CD4-positive, alpha-beta T cell treated with Interleukin-21 for 1 hour (primary cell): ENCODE measurements at regions not wholly inside any gene's neighbourhood (a gene's known extent, or its start where the extent isn't known, plus 50 kb on each side); places are given as distances from the start of the nearest gene placed in this dataset.

Experiments used
- DNase-seq: peaks from one replicate; pipeline ENCODE4 v3.0.0-alpha.2; 2020

DNA sequence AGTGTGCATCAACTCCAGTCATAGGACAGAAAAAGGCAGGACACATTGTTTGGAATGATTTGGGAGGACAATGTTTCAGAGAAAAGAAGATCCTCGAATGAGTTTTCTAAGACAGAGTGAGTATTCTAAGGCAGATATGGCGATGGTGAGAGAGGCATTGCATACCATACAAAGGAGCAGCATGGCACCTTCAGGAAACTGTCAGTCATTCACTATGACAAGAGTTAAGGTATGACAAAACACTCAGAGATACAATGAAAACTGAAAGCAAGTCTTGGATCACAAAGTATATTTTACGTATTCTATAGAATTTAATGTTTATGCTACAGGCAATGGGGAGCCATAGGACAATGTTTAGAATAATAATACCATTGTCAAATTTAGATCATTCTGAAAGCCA is 337.4 kb upstream of the LYPLAL1 start:
- no peak for DNase-seq

- DNase-seq: no peak
Measured at GRCh38 chr1:218837051-218837450, 336.6 kb upstream of the LYPLAL1 start.

GRCh38 chr1:218845589-218845988 is 328.1 kb upstream of the LYPLAL1 start:
- DNase-seq: no peak

- DNase-seq: no peak
Measured at GRCh38 chr1:218846181-218846580, 327.5 kb upstream of the LYPLAL1 start.

GRCh38 chr1:218847089-218847768 is 326.4 kb upstream of the LYPLAL1 start:
- DNase-seq: no peak

DNA sequence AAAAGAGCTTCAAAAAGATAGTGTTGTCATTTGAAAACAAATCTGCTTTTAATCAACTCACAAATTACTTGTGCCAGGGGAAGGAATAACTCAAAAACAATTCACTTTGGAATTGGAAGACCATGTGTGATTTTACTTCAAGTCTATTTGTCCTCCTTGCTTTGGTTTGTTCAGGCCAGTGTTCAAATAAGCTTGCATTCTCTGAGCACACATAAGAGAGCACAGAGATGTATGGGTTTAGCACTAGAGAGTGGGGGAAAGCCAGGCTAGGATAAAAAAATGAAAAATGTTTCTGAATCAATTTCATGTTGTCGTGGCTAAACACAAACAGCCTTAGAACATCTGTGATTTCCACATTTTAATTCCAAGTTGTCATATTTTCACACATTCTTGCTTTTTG is 325.7 kb upstream of the LYPLAL1 start:
- DNase-seq: no peak

DNA sequence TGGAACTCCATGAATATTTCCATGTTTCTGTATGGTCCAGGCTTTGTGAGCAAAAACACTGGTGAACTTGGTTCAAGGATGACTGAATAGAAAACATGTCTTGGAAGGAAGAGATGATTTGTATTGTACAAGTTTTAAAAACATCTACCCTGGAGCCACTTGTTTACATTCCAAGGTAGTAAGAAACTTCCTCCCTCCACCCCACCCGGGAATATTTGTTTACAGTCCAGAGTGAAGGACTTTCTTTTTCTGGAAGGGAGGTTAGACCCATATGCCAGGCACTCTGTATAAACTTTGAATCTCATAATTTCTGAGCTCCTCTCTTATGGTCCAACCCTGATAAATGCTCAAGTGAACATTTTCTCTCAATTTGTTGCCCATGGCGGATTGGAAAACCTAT is 323.3 kb upstream of the LYPLAL1 start:
- no peak for DNase-seq

- no peak for DNase-seq
Measured at GRCh38 chr1:218851586-218851985, 322.1 kb upstream of the LYPLAL1 start.

GRCh38 chr1:218852527-218852926 is 321.2 kb upstream of the LYPLAL1 start:
- DNase-seq: no peak

DNA sequence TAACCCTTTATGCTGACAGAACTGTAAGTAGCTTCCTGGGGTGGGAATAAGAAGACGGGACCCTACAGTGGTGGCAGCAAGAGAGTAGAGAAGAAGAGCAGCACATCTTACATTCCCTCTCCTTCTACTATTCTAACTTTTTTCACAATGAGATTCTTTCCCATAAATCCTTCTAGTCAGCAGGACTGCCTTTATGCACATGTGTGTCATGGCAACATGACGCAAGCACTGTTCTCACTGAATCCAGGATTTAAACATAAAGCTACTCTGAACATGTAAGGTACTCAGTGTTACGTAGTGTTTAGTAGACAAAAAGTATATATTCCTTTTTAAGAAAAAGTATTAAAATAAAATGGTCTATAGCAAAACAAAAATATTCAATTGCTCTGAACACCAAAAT is 309.7 kb upstream of the LYPLAL1 start:
- no peak for DNase-seq

GRCh38 chr1:218865591-218865990 is 308.1 kb upstream of the LYPLAL1 start:
- DNase-seq: no peak

DNA sequence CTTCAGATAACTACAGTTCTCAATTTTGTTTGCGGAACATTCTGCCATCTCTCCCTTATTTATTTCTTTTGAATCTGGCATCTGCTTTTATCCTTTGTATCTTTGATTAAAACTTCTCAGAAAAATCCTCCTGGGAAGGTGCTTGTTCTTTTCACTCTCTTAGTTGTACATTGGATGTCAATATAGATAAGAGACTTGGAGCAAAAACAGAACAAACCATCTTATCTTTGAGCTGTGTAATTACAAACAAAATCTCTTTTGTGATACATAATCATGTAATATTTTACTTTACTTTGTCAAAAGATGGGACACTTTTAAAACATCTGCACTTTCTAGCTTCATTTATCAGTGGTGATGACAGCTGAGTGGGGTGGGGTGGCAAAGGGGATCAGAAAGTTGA is 307.2 kb upstream of the LYPLAL1 start:
- DNase-seq: no peak

DNA sequence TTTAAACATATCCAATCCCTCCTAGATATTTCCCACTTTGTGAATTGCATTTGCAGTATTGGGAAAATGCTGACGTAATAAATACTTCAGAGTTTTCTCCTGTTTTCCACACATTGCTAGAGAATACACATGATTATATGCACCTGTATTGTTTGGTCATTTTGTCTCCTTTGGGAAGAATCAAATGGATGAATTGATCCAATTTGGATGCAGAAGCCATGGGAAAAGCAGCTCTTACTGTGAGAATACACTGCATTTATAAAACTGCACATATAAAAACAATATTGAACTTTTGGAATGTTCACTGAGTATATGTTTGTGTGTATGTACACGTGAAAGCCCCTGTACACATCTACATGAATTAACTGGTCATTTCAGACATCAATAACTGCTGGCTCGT is 306.6 kb upstream of the LYPLAL1 start:
- no peak for DNase-seq

GRCh38 chr1:218867941-218868626 is 305.6 kb upstream of the LYPLAL1 start:
- DNase-seq: no peak

DNA sequence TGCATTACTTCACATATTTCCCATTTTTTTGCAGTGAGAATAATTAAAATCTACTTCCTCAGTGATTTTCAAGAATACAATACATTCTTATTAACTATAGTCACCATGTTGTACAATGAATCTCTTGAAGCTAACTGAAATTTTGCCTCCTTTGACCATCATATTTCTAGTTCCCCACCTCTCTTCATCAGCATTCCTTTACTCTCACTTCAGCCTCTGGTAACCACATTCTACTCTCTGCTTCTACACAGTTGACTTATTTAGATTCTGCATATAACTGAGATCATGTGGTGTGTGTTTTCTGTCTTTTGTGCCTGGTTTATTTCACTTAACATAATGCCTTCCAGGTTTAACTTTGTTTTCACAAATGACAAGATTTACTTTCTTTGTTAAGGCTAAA is 304.4 kb upstream of the LYPLAL1 start:
- no peak for DNase-seq

GRCh38 chr1:218872026-218872425 is 301.7 kb upstream of the LYPLAL1 start:
- no peak for DNase-seq

- DNase-seq: no peak
Measured at GRCh38 chr1:218872928-218873327, 300.8 kb upstream of the LYPLAL1 start.

GRCh38 chr1:218874313-218874712 is 299.4 kb upstream of the LYPLAL1 start:
- DNase-seq: no peak

DNA sequence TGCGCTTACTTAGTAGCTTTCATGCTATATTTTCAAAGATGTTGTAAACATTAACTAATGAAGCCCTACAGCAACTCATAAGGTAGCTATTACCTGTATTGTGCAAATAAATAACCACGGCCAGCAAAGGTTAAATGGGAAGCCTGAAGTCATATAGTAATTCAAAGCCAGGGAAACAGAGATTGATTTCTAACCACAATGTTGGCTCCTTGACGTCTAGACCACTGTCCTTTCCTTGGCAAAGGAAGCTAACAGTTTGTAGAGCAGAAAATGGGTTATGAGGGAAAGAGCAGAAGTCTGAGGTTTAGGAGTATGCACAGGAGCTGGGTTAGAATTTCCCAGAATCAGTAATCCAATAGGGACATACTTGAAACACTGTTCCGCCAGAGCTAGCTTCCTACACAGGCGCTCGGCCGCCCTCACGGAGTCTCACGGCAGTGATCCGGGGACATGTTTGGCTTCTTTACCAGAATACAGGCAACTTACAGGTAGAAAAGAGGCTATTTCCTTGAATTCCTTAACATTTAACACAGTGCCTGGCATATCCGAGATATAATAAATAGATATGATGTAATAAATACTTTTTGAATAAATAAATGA is 298.8 kb upstream of the LYPLAL1 start:
- no peak for DNase-seq

GRCh38 chr1:218878369-218878768 is 295.3 kb upstream of the LYPLAL1 start:
- DNase-seq: no peak

DNA sequence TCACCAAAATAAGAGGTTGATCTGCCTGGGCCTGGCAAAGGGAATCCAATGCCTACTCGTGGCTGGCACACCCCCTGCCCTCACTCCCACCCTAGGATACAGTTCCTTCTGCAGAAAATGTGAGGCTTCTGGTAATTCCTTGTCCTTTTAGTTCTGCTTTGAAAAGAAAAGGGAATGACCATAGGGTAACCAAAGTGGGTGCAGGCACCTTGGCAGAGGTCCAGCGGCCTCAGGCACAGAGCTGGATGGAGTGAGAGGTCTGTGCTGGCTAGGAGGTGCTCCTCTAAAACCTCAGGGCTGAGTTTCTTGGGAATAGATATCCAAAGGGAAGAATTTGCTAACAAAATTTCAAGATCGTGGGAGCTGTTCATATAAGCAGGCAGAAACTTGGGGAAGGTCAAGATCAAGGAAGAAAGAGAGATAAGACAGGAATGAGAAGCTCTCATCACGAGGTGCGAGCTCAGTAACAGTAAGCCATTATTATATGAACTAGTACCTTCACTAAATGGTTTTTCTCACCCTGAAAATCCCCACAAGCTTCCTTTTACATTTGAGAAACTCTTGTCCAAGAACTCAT is 293.1 kb upstream of the LYPLAL1 start:
- no peak for DNase-seq

DNA sequence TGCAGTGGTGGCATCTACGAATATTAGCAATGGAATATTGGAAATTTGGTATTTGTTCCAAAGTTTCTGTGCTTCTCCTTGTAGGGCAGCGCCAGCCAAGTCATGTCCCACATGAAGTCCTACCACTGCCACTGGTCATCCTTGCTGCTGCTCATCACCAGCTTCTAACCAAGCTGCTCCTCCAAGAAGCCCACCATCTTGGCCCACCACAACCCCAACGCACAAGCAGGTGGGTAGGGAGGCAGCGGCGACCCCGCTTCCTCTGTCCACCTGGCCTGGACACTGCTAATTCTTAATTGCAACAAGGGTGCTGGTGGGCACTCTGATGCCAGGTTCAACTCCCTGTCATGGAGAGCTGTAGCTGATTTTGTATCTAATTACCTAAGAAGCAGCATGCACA is 291.2 kb upstream of the LYPLAL1 start:
- no peak for DNase-seq

- DNase-seq: no peak
Measured at GRCh38 chr1:218886101-218886871, 287.4 kb upstream of the LYPLAL1 start.
